A549 (cell line): ENCODE measurements at regions not wholly inside any gene's neighbourhood (a gene's known extent, or its start where the extent isn't known, plus 50 kb on each side); places are given as distances from the start of the nearest gene placed in this dataset.

Experiments
- BHLHE40 ChIP-seq: IDR thresholded peaks from 2 replicates; pipeline ENCODE4 v1.6.1; 2012; ENCODE audit warnings: low read depth, low read length, inconsistent platforms
- EP300 ChIP-seq, 2 experiments: fragments of >200 bp; sonication (Bioruptor Twin); formaldehyde crosslinking; IDR thresholded peaks; 2 replicates in 1 of 2; 3 replicates in 1 of 2; pipeline ENCODE4 v1.6.1; 2016 to 2017
- HOXA7 ChIP-seq: fragments of 250-450 bp; sonication (Bioruptor Pico); IDR thresholded peaks from 2 replicates; pipeline ENCODE4 v1.5.0; 2020; ENCODE audit warnings: mild to moderate bottlenecking, moderate library complexity
- MYC ChIP-seq: IDR thresholded peaks from 2 replicates; pipeline ENCODE4 v1.6.1; 2012; ENCODE audit warnings: mild to moderate bottlenecking, inconsistent platforms, low read length, improper control_type of control experiment, borderline replicate concordance
- NPAS2 ChIP-seq: fragments of 250-450 bp; sonication (Bioruptor Pico); IDR thresholded peaks from 2 replicates; pipeline ENCODE4 v1.8.0; 2022; ENCODE audit warnings: mild to moderate bottlenecking, moderate library complexity, borderline replicate concordance
- POLR2A ChIP-seq: IDR thresholded peaks from 2 replicates; pipeline ENCODE4 v1.6.1; 2012; ENCODE audit warnings: mild to moderate bottlenecking, low read length
- POLR2AphosphoS2 ChIP-seq: conservative IDR thresholded peaks from 2 replicates; pipeline ENCODE4 v1.6.1; 2012; ENCODE audit warnings: low read length, improper control_type of control experiment, inconsistent platforms
- RAD21 ChIP-seq, 2 experiments: fragments of >200 bp in 1 of 2; sonication (Bioruptor Twin) in 1 of 2; formaldehyde crosslinking in 1 of 2; IDR thresholded peaks in 1 of 2; conservative IDR thresholded peaks in 1 of 2; 2 replicates in 1 of 2; 3 replicates in 1 of 2; pipeline ENCODE4 v1.6.1; 2012 to 2018; ENCODE audit warnings: inconsistent platforms in 1 of 2
- RFX5 ChIP-seq: fragments of 450-650 bp; IDR thresholded peaks from 2 replicates; pipeline ENCODE4 v1.7.1; 2014; ENCODE audit warnings: antibody characterized with exemption, mild to moderate bottlenecking, moderate library complexity
- RNF2 ChIP-seq: fragments of 200-600 bp; sonication (generic); IDR thresholded peaks from 2 replicates; pipeline ENCODE4 v1.6.1; 2016; ENCODE audit warnings: low read depth, mild to moderate bottlenecking, antibody characterized with exemption, moderate library complexity, borderline replicate concordance
- TF ChIP-seq, protein P1 (sequence below): fragments of 450-650 bp; IDR thresholded peaks from 2 replicates; pipeline ENCODE4 v1.6.1; 2014; ENCODE audit warnings: antibody characterized with exemption
- TF ChIP-seq, protein P2 (sequence below): fragments of >200 bp; sonication (Bioruptor Twin); formaldehyde crosslinking; IDR thresholded peaks from 3 replicates; pipeline ENCODE4 v1.5.1; 2016
- TF ChIP-seq, protein P3 (sequence below): IDR thresholded peaks from 2 replicates; pipeline ENCODE4 v1.6.1; 2012
- TF ChIP-seq, protein P4 (sequence below): fragments of >200 bp; sonication (Bioruptor Twin); formaldehyde crosslinking; IDR thresholded peaks from 3 replicates; pipeline ENCODE4 v1.6.1; 2016

DNA sequence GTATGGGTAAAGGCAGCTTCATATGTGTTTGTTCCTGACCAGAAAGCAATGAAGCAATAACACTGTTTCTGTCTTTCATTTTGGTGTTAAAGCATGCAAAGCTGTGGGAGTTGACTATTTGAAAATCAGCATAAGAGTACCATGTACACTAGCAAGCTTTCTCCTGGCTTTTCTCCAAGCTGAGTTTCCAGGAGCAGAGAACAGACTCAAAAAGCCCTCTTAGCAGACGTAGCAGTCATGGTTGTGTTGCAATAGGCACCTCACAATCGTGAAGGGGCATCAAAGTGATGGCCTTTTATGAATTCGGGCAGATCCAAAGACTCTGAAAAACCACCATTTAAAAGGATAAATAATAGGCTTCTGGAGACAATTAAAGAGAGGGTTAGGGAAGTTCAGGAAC is 159.7 kb downstream of the PTGER3 start:
- TF ChIP-seq, protein P1, sequence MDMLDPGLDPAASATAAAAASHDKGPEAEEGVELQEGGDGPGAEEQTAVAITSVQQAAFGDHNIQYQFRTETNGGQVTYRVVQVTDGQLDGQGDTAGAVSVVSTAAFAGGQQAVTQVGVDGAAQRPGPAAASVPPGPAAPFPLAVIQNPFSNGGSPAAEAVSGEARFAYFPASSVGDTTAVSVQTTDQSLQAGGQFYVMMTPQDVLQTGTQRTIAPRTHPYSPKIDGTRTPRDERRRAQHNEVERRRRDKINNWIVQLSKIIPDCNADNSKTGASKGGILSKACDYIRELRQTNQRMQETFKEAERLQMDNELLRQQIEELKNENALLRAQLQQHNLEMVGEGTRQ: no peak
- TF ChIP-seq, protein P2, sequence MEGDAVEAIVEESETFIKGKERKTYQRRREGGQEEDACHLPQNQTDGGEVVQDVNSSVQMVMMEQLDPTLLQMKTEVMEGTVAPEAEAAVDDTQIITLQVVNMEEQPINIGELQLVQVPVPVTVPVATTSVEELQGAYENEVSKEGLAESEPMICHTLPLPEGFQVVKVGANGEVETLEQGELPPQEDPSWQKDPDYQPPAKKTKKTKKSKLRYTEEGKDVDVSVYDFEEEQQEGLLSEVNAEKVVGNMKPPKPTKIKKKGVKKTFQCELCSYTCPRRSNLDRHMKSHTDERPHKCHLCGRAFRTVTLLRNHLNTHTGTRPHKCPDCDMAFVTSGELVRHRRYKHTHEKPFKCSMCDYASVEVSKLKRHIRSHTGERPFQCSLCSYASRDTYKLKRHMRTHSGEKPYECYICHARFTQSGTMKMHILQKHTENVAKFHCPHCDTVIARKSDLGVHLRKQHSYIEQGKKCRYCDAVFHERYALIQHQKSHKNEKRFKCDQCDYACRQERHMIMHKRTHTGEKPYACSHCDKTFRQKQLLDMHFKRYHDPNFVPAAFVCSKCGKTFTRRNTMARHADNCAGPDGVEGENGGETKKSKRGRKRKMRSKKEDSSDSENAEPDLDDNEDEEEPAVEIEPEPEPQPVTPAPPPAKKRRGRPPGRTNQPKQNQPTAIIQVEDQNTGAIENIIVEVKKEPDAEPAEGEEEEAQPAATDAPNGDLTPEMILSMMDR: no peak
- TF ChIP-seq, protein P3, sequence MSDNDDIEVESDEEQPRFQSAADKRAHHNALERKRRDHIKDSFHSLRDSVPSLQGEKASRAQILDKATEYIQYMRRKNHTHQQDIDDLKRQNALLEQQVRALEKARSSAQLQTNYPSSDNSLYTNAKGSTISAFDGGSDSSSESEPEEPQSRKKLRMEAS: no peak
- no peak for TF ChIP-seq EP300 (IDR thresholded peaks at IDR 0.05)
- TF ChIP-seq POLR2A: no peak
- TF ChIP-seq NPAS2 (CRISPR knock-in tag): no peak
- no peak for TF ChIP-seq HOXA7 (CRISPR knock-in tag)
- TF ChIP-seq BHLHE40: no peak
- no peak for TF ChIP-seq RNF2
- TF ChIP-seq RAD21 (conservative IDR thresholded peaks at IDR 0.05 in 1 of 2, IDR thresholded peaks at IDR 0.05 in 1 of 2): no peak
- TF ChIP-seq, protein P4, sequence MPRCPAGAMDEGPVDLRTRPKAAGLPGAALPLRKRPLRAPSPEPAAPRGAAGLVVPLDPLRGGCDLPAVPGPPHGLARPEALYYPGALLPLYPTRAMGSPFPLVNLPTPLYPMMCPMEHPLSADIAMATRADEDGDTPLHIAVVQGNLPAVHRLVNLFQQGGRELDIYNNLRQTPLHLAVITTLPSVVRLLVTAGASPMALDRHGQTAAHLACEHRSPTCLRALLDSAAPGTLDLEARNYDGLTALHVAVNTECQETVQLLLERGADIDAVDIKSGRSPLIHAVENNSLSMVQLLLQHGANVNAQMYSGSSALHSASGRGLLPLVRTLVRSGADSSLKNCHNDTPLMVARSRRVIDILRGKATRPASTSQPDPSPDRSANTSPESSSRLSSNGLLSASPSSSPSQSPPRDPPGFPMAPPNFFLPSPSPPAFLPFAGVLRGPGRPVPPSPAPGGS: no peak
- no peak for TF ChIP-seq MYC
- TF ChIP-seq RFX5: no peak
- no peak for TF ChIP-seq POLR2AphosphoS2
